ENCODE measurements at regions not wholly inside any gene's neighbourhood (a gene's known extent, or its start where the extent isn't known, plus 50 kb on each side); places are given as distances from the start of the nearest gene placed in this dataset.

DNA sequence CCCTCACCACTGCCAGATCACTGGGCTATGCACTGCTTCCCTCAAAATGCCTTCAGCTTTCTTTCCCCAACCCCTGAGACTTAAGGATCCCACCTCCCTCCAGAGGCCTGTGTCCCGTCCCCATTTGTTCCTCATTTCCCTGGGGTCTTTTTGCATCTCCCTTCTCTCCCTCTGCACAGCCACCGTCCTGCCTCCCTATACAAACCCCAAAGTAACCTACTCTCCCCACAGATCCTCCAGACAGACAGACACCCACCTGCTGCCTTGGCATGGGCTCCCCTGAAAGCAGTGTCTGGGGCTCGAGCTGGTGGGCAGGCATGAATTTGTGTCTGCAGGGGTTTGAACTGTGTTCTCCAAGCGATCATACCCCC lies 69.4 kb upstream of the TNRC6C start:
- H3K4me3 ChIP-seq: no peak overlapping the region
- H3K27me3 ChIP-seq (ENCODE audit: control insufficient read depth in 2 of 2, insufficient read depth in 2 of 2, low read length in 2 of 2): peaks cover 25 to 64% of the 10 kb centered on the region in 2 experiments; a peak in 4 of 5 replicates
- no peaks in the 10 kb centered on the region for H3K36me3 ChIP-seq (ENCODE audit: control insufficient read depth, insufficient read depth, low read length)
- WGBS (ENCODE audit: insufficient coverage, low coverage, missing lambda C conversion rate): 2% methylated on average over 4 of the region's 4 CpGs
- DNase-seq (ENCODE audit: extremely low read depth in 1 of 4, low spot score in 3 of 4) (no peak), FAIRE-seq (no peak), ATAC-seq (no peak)
- H3K4me1 ChIP-seq (replicated peaks in 1 of 2; ENCODE audit: control insufficient read depth in 2 of 2, insufficient read depth in 2 of 2, low read length in 2 of 2): peaks cover 16 to 28% of the 10 kb centered on the region in 2 experiments
- no peaks in the 10 kb centered on the region for H3K79me2 ChIP-seq (ENCODE audit: control insufficient read depth, insufficient read depth, low read length)
- TF ChIP-seq, protein P1, sequence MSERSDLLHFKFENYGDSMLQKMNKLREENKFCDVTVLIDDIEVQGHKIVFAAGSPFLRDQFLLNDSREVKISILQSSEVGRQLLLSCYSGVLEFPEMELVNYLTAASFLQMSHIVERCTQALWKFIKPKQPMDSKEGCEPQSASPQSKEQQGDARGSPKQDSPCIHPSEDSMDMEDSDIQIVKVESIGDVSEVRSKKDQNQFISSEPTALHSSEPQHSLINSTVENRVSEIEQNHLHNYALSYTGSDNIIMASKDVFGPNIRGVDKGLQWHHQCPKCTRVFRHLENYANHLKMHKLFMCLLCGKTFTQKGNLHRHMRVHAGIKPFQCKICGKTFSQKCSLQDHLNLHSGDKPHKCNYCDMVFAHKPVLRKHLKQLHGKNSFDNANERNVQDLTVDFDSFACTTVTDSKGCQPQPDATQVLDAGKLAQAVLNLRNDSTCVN (CRISPR knock-in tag; IDR thresholded peaks at IDR 0.05): no peak
- TF ChIP-seq, protein P2, sequence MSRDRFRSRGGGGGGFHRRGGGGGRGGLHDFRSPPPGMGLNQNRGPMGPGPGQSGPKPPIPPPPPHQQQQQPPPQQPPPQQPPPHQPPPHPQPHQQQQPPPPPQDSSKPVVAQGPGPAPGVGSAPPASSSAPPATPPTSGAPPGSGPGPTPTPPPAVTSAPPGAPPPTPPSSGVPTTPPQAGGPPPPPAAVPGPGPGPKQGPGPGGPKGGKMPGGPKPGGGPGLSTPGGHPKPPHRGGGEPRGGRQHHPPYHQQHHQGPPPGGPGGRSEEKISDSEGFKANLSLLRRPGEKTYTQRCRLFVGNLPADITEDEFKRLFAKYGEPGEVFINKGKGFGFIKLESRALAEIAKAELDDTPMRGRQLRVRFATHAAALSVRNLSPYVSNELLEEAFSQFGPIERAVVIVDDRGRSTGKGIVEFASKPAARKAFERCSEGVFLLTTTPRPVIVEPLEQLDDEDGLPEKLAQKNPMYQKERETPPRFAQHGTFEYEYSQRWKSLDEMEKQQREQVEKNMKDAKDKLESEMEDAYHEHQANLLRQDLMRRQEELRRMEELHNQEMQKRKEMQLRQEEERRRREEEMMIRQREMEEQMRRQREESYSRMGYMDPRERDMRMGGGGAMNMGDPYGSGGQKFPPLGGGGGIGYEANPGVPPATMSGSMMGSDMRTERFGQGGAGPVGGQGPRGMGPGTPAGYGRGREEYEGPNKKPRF (IDR thresholded peaks at IDR 0.05; ENCODE audit: low read depth, low read length): no peak
- TF ChIP-seq SMARCC2 (IDR thresholded peaks at IDR 0.05; ENCODE audit: low read depth) (no peak), HNRNPUL1 (IDR thresholded peaks at IDR 0.05; ENCODE audit: low read length) (no peak)
- ChIA-PET POLR2A (no interaction called here), CTCF (ENCODE audit: low intra/inter-chr PET ratio) (no interaction called here)
- no peaks in the 10 kb centered on the region for H3K9me1 ChIP-seq (ENCODE audit: control insufficient read depth, insufficient read depth, low read length)
- H3K9me3 ChIP-seq (replicated peaks; ENCODE audit: control insufficient read depth, insufficient read depth, low read depth, low read length): no peaks in the 10 kb centered on the region
- H3K9ac ChIP-seq (ENCODE audit: insufficient read depth in 1 of 2, low read depth in 2 of 2, low read length in 2 of 2): no peak overlapping the region
- H4K20me1 ChIP-seq (replicated peaks; ENCODE audit: control insufficient read depth, insufficient read depth, low read length): 0 out of 2 replicates have a peak, but pooled peaks cover 3% of the 10 kb centered on the region
- intact Hi-C loops (cut with micrococcal nuclease) (loop anchor here (10.0 kb wide), 1 partner anchor 54 kb away; no protein-coding TSS in a partner anchor), in situ Hi-C loops (cut with MboI) (no loop called here)
- no peak overlapping the region for H3K4me2 ChIP-seq (ENCODE audit: insufficient read depth, low read length)
- no peak overlapping the region for H2AFZ ChIP-seq (ENCODE audit: low read depth, low read length)
- BruUV-seq (replicated peaks): no TSS peak
- no peak overlapping the region for H3K27ac ChIP-seq (ENCODE audit: extremely low read depth, low read depth, low read length)
